ENCODE measurements at regions not wholly inside any gene's neighbourhood (a gene's known extent, or its start where the extent isn't known, plus 50 kb on each side); places are given as distances from the start of the nearest gene placed in this dataset.
A peak's percentile ranks its signal among the peaks of the same experiment; 100 is the strongest.
"Not testable (repeated sequence)": the region's sequence is repeated elsewhere in the genome, so short reads cannot be mapped to it uniquely, and the experiment has no call there.

- intact Hi-C loops (cut with DNase I): no loop called here
- no peak for ATAC-seq (ENCODE audit: poor library complexity)
Observed at GRCh38 chr5:156051972-156052371, 275.0 kb upstream of the SGCD start.

DNA sequence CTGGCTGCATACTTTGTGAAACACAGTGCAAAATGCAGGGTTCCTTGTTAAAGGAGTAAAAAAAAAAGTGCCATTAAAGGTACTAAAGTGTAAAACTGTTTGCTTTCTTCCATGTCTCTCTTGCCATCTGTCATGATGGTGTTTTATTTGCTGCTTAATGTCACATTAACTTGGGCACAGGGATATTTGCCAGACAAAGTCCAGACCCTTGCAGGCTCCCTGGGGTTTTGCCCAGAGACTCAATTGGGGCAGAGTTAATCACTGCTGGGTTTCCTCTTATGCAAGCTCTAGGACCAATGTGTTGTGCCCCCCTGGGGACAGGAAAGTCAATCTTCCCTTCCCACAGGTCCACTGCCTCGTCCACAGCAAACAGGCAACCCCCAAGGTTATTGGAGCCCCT, 274.3 kb upstream of the SGCD start:
- ATAC-seq (ENCODE audit: poor library complexity): peak; percentile 20
- DNase-seq: no peak
- intact Hi-C loops (cut with DNase I): no loop called here

More at GRCh38 chr5:156051972-156052371, 275.0 kb upstream of the SGCD start:
- no peak for DNase-seq

- no peak for ATAC-seq (ENCODE audit: poor library complexity)
- intact Hi-C loops (cut with DNase I): no loop called here
- DNase-seq: no peak
Observed at GRCh38 chr5:156053056-156053455, 273.9 kb upstream of the SGCD start.

DNA sequence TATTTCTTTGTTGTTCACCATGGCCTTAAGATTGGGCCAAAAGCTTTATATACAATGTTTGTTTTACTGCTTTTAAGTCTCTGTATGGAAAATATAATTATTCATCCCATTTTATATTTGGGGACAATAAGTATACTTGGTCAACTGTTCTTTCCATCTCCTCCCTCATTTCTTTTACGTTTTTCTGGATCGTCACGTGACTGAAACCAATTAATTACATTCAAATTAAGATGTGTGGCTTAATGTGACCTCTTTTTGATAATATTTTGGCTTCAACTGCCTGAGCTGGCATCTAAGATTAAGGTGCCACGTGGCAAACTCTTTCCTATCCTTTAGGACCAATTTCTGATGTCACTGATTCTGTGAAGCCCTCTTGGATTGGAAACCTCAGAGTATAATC, 250.1 kb upstream of the SGCD start:
- ATAC-seq (ENCODE audit: poor library complexity) (no peak), DNase-seq (no peak)
- intact Hi-C loops (cut with DNase I): no loop called here

GRCh38 chr5:156087577-156088110, 239.3 kb upstream of the SGCD start:
- ATAC-seq (ENCODE audit: poor library complexity) (no peak), DNase-seq (no peak)
- intact Hi-C loops (cut with DNase I): no loop called here

DNA sequence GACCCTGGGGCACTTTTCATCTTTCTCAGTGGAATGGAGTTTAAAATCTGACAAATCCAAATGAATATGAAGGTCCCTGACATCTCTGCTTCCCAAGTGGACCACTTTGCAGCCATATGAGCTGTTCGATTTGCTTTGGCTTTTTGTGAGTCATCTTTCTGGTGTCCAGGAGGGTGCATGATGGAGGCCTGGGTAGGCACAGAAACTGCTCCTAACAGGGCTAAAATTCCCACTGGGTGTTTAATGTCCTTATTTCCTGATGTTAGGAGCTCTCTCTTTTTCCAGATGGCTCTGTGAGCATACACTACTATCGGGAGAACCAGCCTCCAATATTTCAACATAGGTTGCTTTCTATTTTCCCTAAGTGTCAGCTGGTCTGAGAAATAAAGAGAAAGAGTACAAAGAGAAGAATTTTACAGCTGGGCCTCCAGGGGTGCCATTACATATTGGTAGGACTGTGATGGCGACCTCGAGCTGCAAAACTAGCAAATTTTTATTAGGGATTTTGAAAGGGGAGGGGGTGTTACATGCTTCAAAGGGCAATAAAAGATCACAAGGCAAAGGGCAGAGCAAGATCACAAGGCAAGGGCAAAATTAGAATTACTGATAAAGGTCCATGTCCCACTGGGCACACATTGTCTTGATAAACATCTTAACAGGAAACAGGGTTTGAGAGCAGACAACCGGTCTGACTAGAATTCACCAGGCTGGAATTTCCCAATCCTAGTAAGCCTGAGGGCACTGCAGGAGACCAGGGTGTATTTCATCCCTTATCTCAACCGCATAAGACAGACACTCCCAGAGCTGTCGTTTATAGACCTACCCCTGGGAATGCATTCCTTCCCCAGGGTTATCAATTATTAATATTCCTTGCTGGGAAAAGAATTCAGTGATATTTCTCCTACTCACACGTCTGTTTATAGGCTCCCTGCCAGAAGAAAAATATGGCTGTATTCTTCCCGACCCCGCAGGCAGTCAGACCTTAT, 236.7 kb upstream of the SGCD start:
- DNase-seq; ATAC-seq (ENCODE audit: poor library complexity); intact Hi-C loops (cut with DNase I): not testable (repeated sequence)

DNA sequence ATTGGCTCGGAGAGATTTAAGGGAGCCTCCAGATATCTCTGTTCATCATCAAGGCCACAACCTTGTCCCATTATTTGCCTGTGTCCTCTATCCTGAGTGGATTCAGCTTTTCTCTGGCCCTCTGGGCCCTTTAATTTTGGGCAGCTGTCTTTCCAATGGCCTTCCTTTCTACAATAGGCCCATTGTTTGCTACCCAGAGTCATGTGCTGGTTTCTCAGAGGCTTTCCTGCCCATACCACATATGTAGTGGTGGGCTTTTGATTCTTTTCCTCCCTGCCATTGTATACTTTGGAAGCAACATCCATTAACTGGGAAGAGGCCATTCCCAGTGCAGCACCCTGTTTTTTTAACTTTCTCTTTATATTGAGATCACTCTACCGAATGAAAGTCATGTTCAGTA, 233.9 kb upstream of the SGCD start:
- ATAC-seq (ENCODE audit: poor library complexity) (no peak), DNase-seq (no peak)
- intact Hi-C loops (cut with DNase I): no loop called here

DNA sequence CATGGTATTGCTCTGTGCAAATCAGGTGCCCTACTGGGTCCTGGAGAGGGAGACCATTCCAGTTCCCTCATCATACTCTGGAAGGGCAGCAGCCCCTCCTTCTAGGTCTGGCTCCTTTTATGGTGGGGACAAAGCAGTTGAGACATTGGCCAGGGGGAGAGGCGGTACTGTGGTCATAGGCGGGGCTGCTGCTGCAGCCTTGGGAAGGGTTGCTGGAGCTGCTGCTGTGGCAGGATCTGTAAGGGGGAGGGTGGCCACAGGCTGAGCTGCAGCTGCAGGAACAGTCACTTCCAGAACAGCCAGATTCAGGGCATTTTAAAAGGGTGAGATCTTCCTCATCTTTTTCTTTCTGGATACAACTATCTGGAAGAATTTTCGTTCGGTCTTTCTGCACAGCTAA, 233.0 kb upstream of the SGCD start:
- intact Hi-C loops (cut with DNase I): no loop called here
- DNase-seq (peak; percentile 31), ATAC-seq (ENCODE audit: poor library complexity) (peak; percentile 73)

- intact Hi-C loops (cut with DNase I): no loop called here
- ATAC-seq (ENCODE audit: poor library complexity): no peak
Observed at GRCh38 chr5:156095709-156096241, 231.2 kb upstream of the SGCD start.

DNA sequence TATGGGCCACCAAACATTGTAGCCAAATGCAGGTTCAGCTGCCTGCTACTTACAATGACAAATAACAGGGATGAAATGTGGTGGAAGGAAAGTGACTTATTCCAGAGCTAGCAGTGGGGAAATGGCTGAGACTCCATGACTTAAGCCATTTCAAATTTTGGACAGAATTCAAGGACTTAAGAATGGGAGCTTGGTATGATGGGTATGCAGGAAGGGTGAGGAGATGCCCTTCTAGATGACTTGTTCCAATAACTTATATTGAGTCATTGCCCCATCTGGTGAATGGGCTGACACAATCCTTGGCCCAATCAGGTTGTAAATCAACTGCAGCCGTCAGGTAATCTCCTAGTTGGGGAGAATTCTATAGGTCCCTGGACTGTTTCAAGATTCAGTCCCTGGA, 230.7 kb upstream of the SGCD start:
- ATAC-seq (ENCODE audit: poor library complexity): no peak
- intact Hi-C loops (cut with DNase I): no loop called here

More at GRCh38 chr5:156095709-156096241, 231.2 kb upstream of the SGCD start:
- DNase-seq: no peak

DNA sequence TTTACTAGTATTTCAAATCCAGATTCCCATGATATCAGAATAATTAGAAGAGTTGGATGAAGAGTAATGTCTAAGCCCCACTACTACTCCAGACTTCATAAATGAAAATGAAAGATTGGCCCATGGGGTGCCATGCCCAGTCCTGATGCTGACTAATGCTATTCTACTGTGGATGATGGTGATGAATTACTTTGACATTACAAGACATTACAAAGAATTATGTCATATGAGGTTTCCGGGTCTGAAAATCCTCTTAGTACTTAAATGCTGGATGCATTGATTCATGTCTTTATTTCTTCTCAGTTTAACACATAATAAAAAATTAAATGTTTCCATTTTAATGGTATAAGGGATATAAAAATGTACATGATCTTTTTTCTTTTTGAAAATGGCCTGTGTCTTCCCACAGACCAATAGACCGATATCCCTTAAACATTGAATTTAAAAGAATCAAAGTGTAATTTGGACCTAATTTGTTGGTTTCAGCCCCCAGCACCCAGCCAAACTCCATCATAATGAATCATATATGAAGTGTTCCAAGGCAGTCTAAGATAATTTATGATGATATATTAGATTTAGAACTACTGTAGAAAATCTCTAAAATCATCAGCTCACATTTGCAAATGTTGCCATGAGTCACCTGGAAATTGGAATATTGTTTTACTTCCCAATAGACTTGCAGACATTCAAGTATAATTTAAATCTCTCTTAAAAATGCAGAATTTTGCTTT, 223.6 kb upstream of the SGCD start:
- no peak for DNase-seq

More for the DNA sequence above, 230.7 kb upstream of the SGCD start:
- DNase-seq: no peak

GRCh38 chr5:156109317-156110023, 217.5 kb upstream of the SGCD start:
- DNase-seq (no peak), ATAC-seq (ENCODE audit: poor library complexity) (no peak)
- intact Hi-C loops (cut with DNase I): no loop called here

More for the DNA sequence above, 223.6 kb upstream of the SGCD start:
- no peak for ATAC-seq (ENCODE audit: poor library complexity)
- intact Hi-C loops (cut with DNase I): no loop called here

DNA sequence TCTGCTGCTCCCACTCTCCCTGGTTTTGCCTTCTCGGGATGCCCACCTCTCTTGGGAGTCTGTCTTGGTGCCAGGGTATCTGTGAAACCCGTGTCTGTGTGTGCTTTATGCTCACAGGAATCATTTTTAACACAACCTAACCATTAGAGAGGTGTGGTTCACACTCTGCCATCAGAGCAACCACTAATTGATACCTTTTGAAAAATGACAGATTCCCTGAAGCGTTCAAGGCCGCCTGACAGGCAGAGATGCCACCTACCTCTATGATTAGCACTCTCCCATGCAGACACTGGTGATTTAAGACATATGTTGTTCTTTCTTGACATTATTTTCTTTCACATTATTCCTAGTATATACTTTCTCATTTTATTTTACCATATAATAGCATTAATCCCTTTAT, 207.3 kb upstream of the SGCD start:
- no peak for DNase-seq
- intact Hi-C loops (cut with DNase I): no loop called here
- no peak for ATAC-seq (ENCODE audit: poor library complexity)

- intact Hi-C loops (cut with DNase I): no loop called here
- no peak for ATAC-seq (ENCODE audit: poor library complexity)
- no peak for DNase-seq
Observed at GRCh38 chr5:156120777-156121176, 206.2 kb upstream of the SGCD start.

DNA sequence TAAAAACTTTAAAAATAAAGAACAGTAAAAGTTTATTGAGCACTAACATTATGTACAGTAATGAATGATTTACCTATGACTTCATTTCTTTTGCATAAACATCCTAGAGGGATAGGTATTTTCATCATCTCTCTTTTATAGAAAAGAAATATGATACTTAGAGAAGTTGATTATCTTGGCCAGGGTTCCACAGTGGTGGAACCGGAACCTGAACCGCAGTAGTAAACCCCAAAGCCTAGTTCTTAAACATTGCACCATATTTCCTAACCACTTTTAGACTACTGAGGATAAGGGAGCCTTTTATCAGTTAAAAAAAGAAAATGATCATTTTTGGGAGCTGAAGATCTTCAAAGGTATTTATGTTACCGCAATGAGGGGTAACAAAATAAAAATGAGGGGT, 205.7 kb upstream of the SGCD start:
- ATAC-seq (ENCODE audit: poor library complexity) (no peak), DNase-seq (no peak)
- intact Hi-C loops (cut with DNase I): no loop called here

DNA sequence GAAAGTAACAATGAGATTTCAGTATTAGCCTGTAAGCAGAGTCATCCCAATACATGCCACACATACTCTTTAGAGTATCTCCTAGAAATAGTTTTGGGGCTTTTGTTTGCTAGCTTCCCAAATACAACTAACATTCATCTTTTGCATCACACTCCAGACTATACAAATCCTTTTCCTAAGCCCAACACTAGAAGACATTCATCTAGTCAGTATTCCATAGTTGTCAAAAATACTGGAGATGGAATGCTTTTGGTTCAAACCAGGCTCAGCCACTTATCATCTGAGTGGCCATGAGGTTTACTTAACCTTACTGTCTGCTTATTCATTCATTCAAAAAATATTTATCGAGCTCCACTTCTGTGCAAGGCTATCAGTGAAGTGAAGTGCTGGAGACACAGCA, 205.1 kb upstream of the SGCD start:
- intact Hi-C loops (cut with DNase I): no loop called here
- no peak for DNase-seq
- ATAC-seq (ENCODE audit: poor library complexity): no peak

DNA sequence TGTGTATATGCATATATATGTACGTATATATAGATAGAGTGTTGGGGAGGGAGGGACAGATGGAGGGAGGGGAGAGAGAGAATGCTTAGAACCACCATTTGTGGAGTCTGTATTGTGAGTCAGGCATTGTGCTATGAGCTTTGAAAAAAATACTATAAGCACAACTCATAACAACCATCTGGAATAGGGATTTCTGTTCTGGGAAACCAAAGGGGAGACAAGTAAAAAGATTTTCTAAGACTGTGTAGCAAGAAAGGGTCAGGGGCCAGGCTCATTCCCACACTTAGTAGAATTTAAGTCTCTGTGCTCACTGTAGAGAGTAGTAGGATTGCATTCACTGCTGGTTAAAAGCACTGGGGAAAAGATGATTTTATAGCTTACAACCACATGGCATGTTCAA, 202.3 kb upstream of the SGCD start:
- ATAC-seq (ENCODE audit: poor library complexity) (no peak), DNase-seq (no peak)
- intact Hi-C loops (cut with DNase I): no loop called here

DNA sequence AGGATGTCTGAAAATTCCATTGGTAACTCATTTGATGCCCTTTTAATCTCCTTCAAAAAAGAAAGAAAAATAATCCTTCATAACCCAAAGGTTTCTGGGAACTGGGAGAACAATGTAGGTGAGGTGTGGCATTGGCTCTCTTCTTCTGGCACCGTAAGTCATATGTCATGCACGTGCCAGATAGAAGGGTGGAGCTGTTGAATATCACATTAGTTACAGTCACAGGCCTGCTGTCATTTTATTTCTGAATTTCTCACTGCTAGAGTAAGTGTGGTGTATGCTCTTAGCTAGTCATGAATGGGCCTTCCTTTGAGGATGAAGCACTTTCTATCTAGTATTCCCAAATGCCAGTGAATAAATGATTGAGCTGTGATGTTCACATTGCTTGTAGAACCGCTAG, 201.8 kb upstream of the SGCD start:
- DNase-seq (no peak), ATAC-seq (ENCODE audit: poor library complexity) (no peak)
- intact Hi-C loops (cut with DNase I): no loop called here

DNA sequence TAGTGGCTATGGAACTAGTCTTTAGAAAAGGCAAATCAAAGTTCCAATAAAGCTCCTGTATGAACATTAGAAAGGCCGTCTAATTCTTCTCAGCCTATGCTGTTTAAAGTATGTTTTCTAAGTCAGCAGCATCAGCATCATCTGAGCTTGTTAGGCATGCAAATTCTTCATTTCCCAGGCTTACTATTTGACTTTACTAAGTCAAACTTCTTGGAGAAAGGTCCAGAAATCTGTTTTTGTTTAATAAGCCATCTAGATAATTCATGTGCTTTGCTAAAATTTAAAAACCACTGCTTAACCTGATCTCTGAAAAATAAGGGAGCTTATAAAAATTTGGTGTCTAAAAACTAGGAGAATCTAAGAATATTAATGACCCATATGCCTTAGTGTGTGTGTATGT, 200.2 kb upstream of the SGCD start:
- DNase-seq (no peak), ATAC-seq (ENCODE audit: poor library complexity) (no peak)
- intact Hi-C loops (cut with DNase I): no loop called here
